DND-41 (cell line): ENCODE measurements at regions not wholly inside any gene's neighbourhood (a gene's known extent, or its start where the extent isn't known, plus 50 kb on each side); places are given as distances from the start of the nearest gene placed in this dataset.

ENCODE experiments used
- EZH2 ChIP-seq: IDR thresholded peaks from 3 replicates; pipeline ENCODE4 v1.6.1; 2012; ENCODE audit warnings: borderline replicate concordance, low read depth, mild to moderate bottlenecking, moderate library complexity, low read length, inconsistent platforms; ENCODE audit not compliant: severe bottlenecking
- TF ChIP-seq, protein P1 (sequence below): IDR thresholded peaks from 2 replicates; pipeline ENCODE4 v1.5.1; 2012; ENCODE audit warnings: borderline replicate concordance, low read length, moderate library complexity, mild to moderate bottlenecking; ENCODE audit not compliant: poor library complexity, severe bottlenecking; ENCODE audit errors: extremely low read depth

DNA sequence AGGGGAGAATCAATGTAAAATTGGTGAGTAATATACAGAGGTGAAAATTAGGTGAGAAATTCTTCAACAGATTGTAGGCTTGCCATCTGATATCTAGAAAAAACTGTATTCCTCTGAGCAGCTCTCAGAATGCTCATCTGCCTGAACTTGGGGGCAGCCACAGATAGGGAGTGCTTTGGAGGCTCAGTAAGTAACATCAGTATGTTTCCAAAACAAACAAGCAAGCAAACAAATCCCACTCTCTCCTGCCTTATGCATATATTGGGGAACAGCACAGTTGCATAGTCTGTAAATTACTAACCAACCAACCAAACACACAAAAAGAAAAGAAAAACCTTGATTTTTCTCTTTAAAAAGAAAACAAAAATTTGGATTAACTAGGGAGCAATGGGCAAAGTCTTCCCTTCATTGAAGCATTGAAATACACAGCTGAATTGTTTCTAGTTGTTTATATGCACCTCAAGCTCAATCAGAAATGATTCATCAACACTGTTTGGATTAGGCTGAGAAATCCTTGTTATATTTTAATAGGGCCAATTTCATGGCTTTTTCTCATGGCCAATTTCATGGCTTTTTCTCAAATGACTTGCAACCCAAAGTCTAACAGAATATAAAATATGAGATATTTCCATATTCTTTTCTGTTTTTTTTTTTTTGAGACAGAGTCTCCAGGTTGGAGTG, 50.1 kb upstream of the DEK start:
- TF ChIP-seq, protein P1, sequence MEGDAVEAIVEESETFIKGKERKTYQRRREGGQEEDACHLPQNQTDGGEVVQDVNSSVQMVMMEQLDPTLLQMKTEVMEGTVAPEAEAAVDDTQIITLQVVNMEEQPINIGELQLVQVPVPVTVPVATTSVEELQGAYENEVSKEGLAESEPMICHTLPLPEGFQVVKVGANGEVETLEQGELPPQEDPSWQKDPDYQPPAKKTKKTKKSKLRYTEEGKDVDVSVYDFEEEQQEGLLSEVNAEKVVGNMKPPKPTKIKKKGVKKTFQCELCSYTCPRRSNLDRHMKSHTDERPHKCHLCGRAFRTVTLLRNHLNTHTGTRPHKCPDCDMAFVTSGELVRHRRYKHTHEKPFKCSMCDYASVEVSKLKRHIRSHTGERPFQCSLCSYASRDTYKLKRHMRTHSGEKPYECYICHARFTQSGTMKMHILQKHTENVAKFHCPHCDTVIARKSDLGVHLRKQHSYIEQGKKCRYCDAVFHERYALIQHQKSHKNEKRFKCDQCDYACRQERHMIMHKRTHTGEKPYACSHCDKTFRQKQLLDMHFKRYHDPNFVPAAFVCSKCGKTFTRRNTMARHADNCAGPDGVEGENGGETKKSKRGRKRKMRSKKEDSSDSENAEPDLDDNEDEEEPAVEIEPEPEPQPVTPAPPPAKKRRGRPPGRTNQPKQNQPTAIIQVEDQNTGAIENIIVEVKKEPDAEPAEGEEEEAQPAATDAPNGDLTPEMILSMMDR, result no peak
- TF ChIP-seq EZH2, result no peak
